A673 (cell line): ENCODE measurements at regions not wholly inside any gene's neighbourhood (a gene's known extent, or its start where the extent isn't known, plus 50 kb on each side); places are given as distances from the start of the nearest gene placed in this dataset.

Experiments
- BruUV-seq: library from RNA; stranded (reverse); fragments of 400-500 nt; replicated peaks from 2 replicates; lab custom pipeline; 2021; lab: Mats Ljungman, UMichigan
- CTCF ChIA-PET: fragments of 300-600 bp; sonication (Branson Sonifier 250); formaldehyde crosslinking; loops from one replicate; lab custom pipeline; 2022; ENCODE audit warnings: antibody characterized with exemption; lab: Charles Lee
- POLR2A ChIA-PET: fragments of 300-600 bp; sonication (Branson Sonifier 250); formaldehyde crosslinking; loops from one replicate; lab custom pipeline; 2022; ENCODE audit warnings: antibody characterized with exemption; ENCODE audit not compliant: low non-redundant PET; lab: Charles Lee
- DNase-seq: peaks from one replicate; pipeline ENCODE4 v3.0.0-alpha.2; 2015; ENCODE audit warnings: low spot score
- H3K27ac ChIP-seq: fragments of 200-600 bp; sonication (generic); 2 replicates; pipeline ENCODE4 v1.5.1; 2016; ENCODE audit warnings: mixed run types, low read depth, mild to moderate bottlenecking, mixed read lengths, antibody characterized with exemption, low read length; ENCODE audit not compliant: poor library complexity, severe bottlenecking
- H3K27me3 ChIP-seq: fragments of 200-600 bp; sonication (generic); replicated peaks from 2 replicates; pipeline ENCODE4 v1.6.1; 2017; ENCODE audit warnings: mixed run types, low read depth, mild to moderate bottlenecking, mixed read lengths, antibody characterized with exemption, low read length; ENCODE audit not compliant: insufficient read depth, poor library complexity
- H3K36me3 ChIP-seq: fragments of 200-600 bp; sonication (generic); 2 replicates; pipeline ENCODE4 v1.6.1; 2016; ENCODE audit warnings: mixed run types, mild to moderate bottlenecking, mixed read lengths, antibody characterized with exemption, low read length; ENCODE audit not compliant: insufficient read depth, poor library complexity, severe bottlenecking
- H3K4me1 ChIP-seq: fragments of 200-600 bp; sonication (generic); 2 replicates; pipeline ENCODE4 v1.6.1; 2017; ENCODE audit warnings: mixed run types, mild to moderate bottlenecking, mixed read lengths, antibody characterized with exemption, low read length; ENCODE audit not compliant: insufficient read depth, poor library complexity, severe bottlenecking
- H3K4me3 ChIP-seq: fragments of 200-600 bp; sonication (generic); 2 replicates; pipeline ENCODE4 v1.5.1; 2016; ENCODE audit warnings: low read depth, mixed run types, mild to moderate bottlenecking, mixed read lengths, low read length; ENCODE audit not compliant: poor library complexity, severe bottlenecking
- H3K9me3 ChIP-seq: fragments of 200-600 bp; sonication (generic); 2 replicates; pipeline ENCODE4 v1.6.1; 2016; ENCODE audit warnings: mixed run types, low read depth, mild to moderate bottlenecking, mixed read lengths, antibody characterized with exemption, low read length; ENCODE audit not compliant: poor library complexity, severe bottlenecking
- CTCF ChIP-seq: fragments of 300-800, 200-600 bp; sonication (generic); conservative IDR thresholded peaks from 2 replicates; pipeline ENCODE4 v1.5.1; 2017; ENCODE audit warnings: low read depth, mild to moderate bottlenecking, antibody characterized with exemption, low read length, moderate library complexity, mixed read lengths
- EZH2 ChIP-seq: fragments of 200-600 bp; sonication (generic); IDR thresholded peaks from 2 replicates; pipeline ENCODE4 v1.6.1; 2017; ENCODE audit warnings: borderline replicate concordance, low read depth, mild to moderate bottlenecking, mixed read lengths, antibody characterized with exemption, low read length; ENCODE audit not compliant: poor library complexity, severe bottlenecking
- intact Hi-C: fragments of 100-400 bp; cut with micrococcal nuclease; formaldehyde crosslinking; loops from one replicate; pipeline ENCODE4 v1.10.0; 2022; ENCODE audit not compliant: unreplicated experiment

GRCh38 chr13:31943591-31943990 lies 88.0 kb upstream of the FRY start:
- no TSS peak for BruUV-seq
- Histone ChIP-seq H3K27me3 (no peaks in the 10 kb centered on the region), H3K4me1 (peaks cover 9% of the 10 kb centered on the region), H3K4me3 (no peak overlapping the region), H3K9me3 (no peaks in the 10 kb centered on the region), H3K27ac (no peak overlapping the region), H3K36me3 (no peaks in the 10 kb centered on the region)
- POLR2A ChIA-PET = no interaction called here
- intact Hi-C loops = no loop called here
- DNase-seq = no peak
- TF ChIP-seq CTCF = no peak
- TF ChIP-seq EZH2 = no peak
- CTCF ChIA-PET = no interaction called here

GRCh38 chr13:31944262-31945160 lies 87.1 kb upstream of the FRY start:
- no peak for TF ChIP-seq CTCF

GRCh38 chr13:31945202-31945961 lies 86.2 kb upstream of the FRY start:
- Histone ChIP-seq H3K27me3 (no peaks in the 10 kb centered on the region), H3K27ac (no peak overlapping the region), H3K36me3 (no peaks in the 10 kb centered on the region), H3K4me1 (peaks cover 9% of the 10 kb centered on the region), H3K4me3 (no peak overlapping the region), H3K9me3 (no peaks in the 10 kb centered on the region)
- intact Hi-C loops = no loop called here
- ChIA-PET CTCF (interaction anchor here (0.7 kb wide), 1 partner anchor 94 kb away, joined by 4 read pairs; no protein-coding TSS in a partner anchor), POLR2A (no interaction called here)
- peak; percentile 59 for DNase-seq
- no TSS peak for BruUV-seq
- no peak for TF ChIP-seq EZH2
- TF ChIP-seq CTCF = no peak

More at GRCh38 chr13:31944262-31945160, 87.1 kb upstream of the FRY start:
- no TSS peak for BruUV-seq
- H3K9me3 ChIP-seq = no peaks in the 10 kb centered on the region
- peaks cover 9% of the 10 kb centered on the region for H3K4me1 ChIP-seq
- H3K36me3 ChIP-seq = no peaks in the 10 kb centered on the region
- intact Hi-C loops = no loop called here
- no peak overlapping the region for H3K4me3 ChIP-seq
- POLR2A ChIA-PET = no interaction called here
- no peaks in the 10 kb centered on the region for H3K27me3 ChIP-seq
- DNase-seq = no peak
- CTCF ChIA-PET = no interaction called here
- H3K27ac ChIP-seq = no peak overlapping the region
